ENCODE measurements at regions not wholly inside any gene's neighbourhood (a gene's known extent, or its start where the extent isn't known, plus 50 kb on each side); places are given as distances from the start of the nearest gene placed in this dataset.

DNA sequence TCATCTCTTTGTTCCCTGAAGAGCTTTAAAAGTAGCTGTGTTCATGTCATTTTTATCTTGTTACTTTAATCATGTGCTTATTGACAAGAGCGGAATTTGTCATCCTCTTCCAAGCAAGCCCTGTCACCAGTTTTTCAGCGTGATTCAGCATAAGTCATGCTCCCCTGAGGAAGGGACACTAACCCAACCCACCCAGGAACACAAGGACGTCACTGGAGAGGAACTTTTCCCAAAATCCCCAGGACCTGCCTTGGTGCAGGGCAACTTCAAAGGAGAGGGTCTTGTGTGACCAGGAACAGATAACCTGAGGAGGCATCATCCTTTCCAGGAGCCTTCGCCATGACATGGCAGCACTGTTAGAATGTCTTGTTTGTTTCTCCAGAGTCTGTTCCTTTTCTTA lies 107.1 kb upstream of the DIO3 start:
- Mint-ChIP-seq H3K36me3 (ENCODE audit: insufficient read depth) (no peaks in the 10 kb centered on the region), H3K27ac (no peak overlapping the region), H3K4me3 (ENCODE audit: low read depth) (no peak overlapping the region), H3K27me3 (peaks cover 53% of the 10 kb centered on the region), H3K9me3 (ENCODE audit: low read depth) (peaks cover 6% of the 10 kb centered on the region), H3K4me1 (ENCODE audit: low read depth) (peaks cover 5% of the 10 kb centered on the region)
- no peak for DNase-seq (ENCODE audit: low spot score, unreplicated experiment)
- no peak for TF ChIP-seq CTCF (IDR thresholded peaks at IDR 0.05; ENCODE audit: unreplicated experiment)

GRCh38 chr14:101456246-101457175 lies 104.8 kb upstream of the DIO3 start:
- Mint-ChIP-seq H3K9me3 (ENCODE audit: low read depth) (peaks cover 6% of the 10 kb centered on the region), H3K27ac (no peak overlapping the region), H3K36me3 (ENCODE audit: insufficient read depth) (no peaks in the 10 kb centered on the region), H3K4me1 (ENCODE audit: low read depth) (peaks cover 13% of the 10 kb centered on the region), H3K4me3 (ENCODE audit: low read depth) (peak overlapping the region; percentile 38), H3K27me3 (peaks cover 67% of the 10 kb centered on the region)
- no peak for TF ChIP-seq CTCF (IDR thresholded peaks at IDR 0.05; ENCODE audit: unreplicated experiment)
- no peak for DNase-seq (ENCODE audit: low spot score, unreplicated experiment)

DNA sequence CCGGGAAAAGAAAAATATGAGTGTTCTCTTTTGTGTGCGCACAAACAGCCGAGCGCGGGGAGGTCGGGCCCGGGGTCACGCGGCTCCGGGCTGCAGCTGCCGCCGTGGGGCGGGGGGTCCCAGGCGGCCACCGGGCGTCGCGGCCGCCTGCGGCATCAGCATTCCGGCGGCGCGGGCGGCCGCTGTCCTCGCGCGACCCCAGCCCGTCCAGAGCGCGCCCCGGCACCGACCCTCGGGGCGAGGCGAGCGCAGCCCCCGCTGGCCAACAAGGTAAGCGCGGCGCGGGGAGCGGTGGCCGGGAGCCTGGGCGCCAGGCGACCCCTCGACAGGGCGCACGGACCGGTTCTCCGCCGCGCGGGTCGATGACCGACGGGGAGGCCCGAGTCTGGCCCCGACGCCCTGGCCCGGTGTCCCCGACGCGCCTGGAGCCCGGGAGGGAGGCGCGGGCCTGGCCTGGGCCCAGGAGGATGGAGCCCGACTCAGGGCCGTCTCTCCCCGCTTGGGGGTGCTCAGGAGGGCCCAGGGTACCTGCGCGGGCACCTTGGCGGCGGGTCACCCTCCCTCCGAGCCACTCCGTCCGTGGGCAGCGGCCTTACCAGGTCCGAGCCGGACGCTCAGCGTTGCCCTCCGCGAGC lies 103.9 kb upstream of the DIO3 start:
- no peak overlapping the region for H3K4me3 Mint-ChIP-seq (ENCODE audit: low read depth)
- H3K9me3 Mint-ChIP-seq (ENCODE audit: low read depth): peaks cover 6% of the 10 kb centered on the region
- no peak overlapping the region for H3K27ac Mint-ChIP-seq
- no peaks in the 10 kb centered on the region for H3K36me3 Mint-ChIP-seq (ENCODE audit: insufficient read depth)
- peaks cover 14% of the 10 kb centered on the region for H3K4me1 Mint-ChIP-seq (ENCODE audit: low read depth)
- no peak for TF ChIP-seq CTCF (IDR thresholded peaks at IDR 0.05; ENCODE audit: unreplicated experiment)
- H3K27me3 Mint-ChIP-seq: peaks cover 71% of the 10 kb centered on the region
- DNase-seq (ENCODE audit: low spot score, unreplicated experiment): no peak

DNA sequence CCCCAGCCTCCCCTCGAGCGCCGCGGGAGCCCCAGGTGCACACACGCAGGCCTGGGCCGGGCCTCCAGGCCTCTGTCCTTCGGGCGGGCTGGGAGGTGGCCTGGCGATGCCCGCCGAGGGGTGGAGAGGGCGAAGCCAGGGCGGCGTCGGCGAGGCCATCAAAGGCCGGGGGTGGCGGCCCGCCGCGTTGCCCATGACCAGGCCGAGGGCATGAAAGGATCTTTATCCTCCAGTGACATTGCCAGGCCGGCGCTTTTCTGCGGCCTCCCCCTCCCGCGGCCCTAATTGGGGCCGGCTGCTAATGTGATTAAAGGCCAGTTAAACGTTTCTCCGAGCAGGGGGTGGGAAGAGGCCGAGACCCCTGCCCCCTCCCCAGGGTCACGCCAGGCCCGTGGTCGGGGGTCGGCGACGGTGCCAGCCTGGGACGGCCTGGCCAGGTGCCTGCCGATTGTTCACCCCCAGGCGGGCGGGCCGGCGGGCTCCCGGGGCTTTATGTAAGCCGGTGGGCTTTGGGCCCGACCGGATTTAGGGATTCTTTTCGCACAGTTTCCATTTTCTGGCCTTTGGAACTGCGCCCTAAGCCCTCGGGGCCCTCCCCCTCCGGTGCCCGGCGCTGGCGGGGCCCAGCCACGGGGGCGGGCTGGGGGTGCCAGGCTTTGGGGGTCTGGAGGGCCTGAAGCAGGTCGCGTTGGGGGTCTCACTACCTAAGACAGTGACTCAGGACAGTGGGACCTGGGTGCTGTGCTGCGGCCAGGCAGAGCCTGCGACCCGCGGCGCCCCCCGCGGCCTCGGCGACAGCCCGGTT lies 103.2 kb upstream of the DIO3 start:
- TF ChIP-seq CTCF (IDR thresholded peaks at IDR 0.05; ENCODE audit: unreplicated experiment): no peak
- Mint-ChIP-seq H3K36me3 (ENCODE audit: insufficient read depth) (no peaks in the 10 kb centered on the region), H3K27me3 (peaks cover 64% of the 10 kb centered on the region), H3K4me3 (ENCODE audit: low read depth) (no peak overlapping the region), H3K9me3 (ENCODE audit: low read depth) (peaks cover 6% of the 10 kb centered on the region), H3K4me1 (ENCODE audit: low read depth) (peaks cover 14% of the 10 kb centered on the region), H3K27ac (no peak overlapping the region)
- DNase-seq (ENCODE audit: low spot score, unreplicated experiment): no peak

Measured in progenitor cell of endocrine pancreas (in vitro differentiated cells).